Endothelial cell (in vitro differentiated cells): ENCODE measurements at regions not wholly inside any gene's neighbourhood (a gene's known extent, or its start where the extent isn't known, plus 50 kb on each side); places are given as distances from the start of the nearest gene placed in this dataset.

Experiments used
- DNase-seq: peaks from one replicate; pipeline ENCODE4 v3.0.0; 2021; ENCODE audit warnings: low spot score
- H3K27ac Mint-ChIP-seq: one replicate; pipeline ENCODE4 v1.8.0; 2021; ENCODE audit warnings: mixed read lengths, inconsistent platforms; ENCODE audit not compliant: unreplicated experiment
- H3K27me3 Mint-ChIP-seq: one replicate; pipeline ENCODE4 v1.8.0; 2021; ENCODE audit warnings: mild to moderate bottlenecking, moderate library complexity, mixed read lengths, inconsistent platforms; ENCODE audit not compliant: unreplicated experiment
- H3K36me3 Mint-ChIP-seq: one replicate; pipeline ENCODE4 v1.8.0; 2021; ENCODE audit warnings: mild to moderate bottlenecking, low read depth, mixed read lengths, inconsistent platforms; ENCODE audit not compliant: unreplicated experiment
- H3K4me1 Mint-ChIP-seq: one replicate; pipeline ENCODE4 v1.8.0; 2021; ENCODE audit warnings: mild to moderate bottlenecking, mixed read lengths, inconsistent platforms; ENCODE audit not compliant: unreplicated experiment
- H3K4me3 Mint-ChIP-seq: one replicate; pipeline ENCODE4 v1.8.0; 2021; ENCODE audit warnings: mild to moderate bottlenecking, mixed read lengths, inconsistent platforms; ENCODE audit not compliant: unreplicated experiment
- H3K9me3 Mint-ChIP-seq: one replicate; pipeline ENCODE4 v1.8.0; 2021; ENCODE audit warnings: mixed read lengths, inconsistent platforms; ENCODE audit not compliant: unreplicated experiment
- CTCF ChIP-seq: fragments of 200-600 bp; sonication (generic); IDR thresholded peaks from one replicate; pipeline ENCODE4 v1.5.0; 2021; ENCODE audit warnings: antibody characterized with exemption; ENCODE audit not compliant: unreplicated experiment

GRCh38 chr9:91134608-91135007 lies 227.1 kb downstream of the AUH start:
- H3K36me3 Mint-ChIP-seq = no peaks in the 10 kb centered on the region
- no peaks in the 10 kb centered on the region for H3K4me1 Mint-ChIP-seq
- no peak for TF ChIP-seq CTCF
- no peak overlapping the region for H3K4me3 Mint-ChIP-seq
- H3K27ac Mint-ChIP-seq = no peak overlapping the region
- DNase-seq = no peak
- H3K9me3 Mint-ChIP-seq = no peaks in the 10 kb centered on the region
- no peaks in the 10 kb centered on the region for H3K27me3 Mint-ChIP-seq

- Mint-ChIP-seq H3K4me1 (no peaks in the 10 kb centered on the region), H3K4me3 (no peak overlapping the region), H3K36me3 (no peaks in the 10 kb centered on the region), H3K27ac (no peak overlapping the region), H3K27me3 (no peaks in the 10 kb centered on the region), H3K9me3 (no peaks in the 10 kb centered on the region)
- TF ChIP-seq CTCF = no peak
- no peak for DNase-seq
Measured at GRCh38 chr9:91137391-91137790, 224.3 kb downstream of the AUH start.

- Mint-ChIP-seq H3K27me3 (no peaks in the 10 kb centered on the region), H3K36me3 (no peaks in the 10 kb centered on the region), H3K4me3 (no peak overlapping the region), H3K27ac (no peak overlapping the region), H3K9me3 (no peaks in the 10 kb centered on the region), H3K4me1 (no peaks in the 10 kb centered on the region)
- TF ChIP-seq CTCF = no peak
- DNase-seq = no peak
Measured at GRCh38 chr9:91138760-91139159, 223.0 kb downstream of the AUH start.

- DNase-seq = no peak
- no peaks in the 10 kb centered on the region for H3K9me3 Mint-ChIP-seq
- H3K36me3 Mint-ChIP-seq = no peaks in the 10 kb centered on the region
- H3K4me1 Mint-ChIP-seq = no peaks in the 10 kb centered on the region
- TF ChIP-seq CTCF = no peak
- H3K27me3 Mint-ChIP-seq = no peaks in the 10 kb centered on the region
- H3K4me3 Mint-ChIP-seq = no peak overlapping the region
- H3K27ac Mint-ChIP-seq = no peak overlapping the region
Measured at GRCh38 chr9:91141407-91141965, 220.2 kb downstream of the AUH start.

GRCh38 chr9:91143162-91143561 lies 218.6 kb downstream of the AUH start:
- Mint-ChIP-seq H3K9me3 (no peaks in the 10 kb centered on the region), H3K36me3 (no peaks in the 10 kb centered on the region), H3K4me3 (no peak overlapping the region), H3K4me1 (no peaks in the 10 kb centered on the region), H3K27ac (no peak overlapping the region), H3K27me3 (peaks cover 4% of the 10 kb centered on the region)
- TF ChIP-seq CTCF = no peak
- DNase-seq = no peak
